ENCODE measurements at regions not wholly inside any gene's neighbourhood (a gene's known extent, or its start where the extent isn't known, plus 50 kb on each side); places are given as distances from the start of the nearest gene placed in this dataset.

DNA sequence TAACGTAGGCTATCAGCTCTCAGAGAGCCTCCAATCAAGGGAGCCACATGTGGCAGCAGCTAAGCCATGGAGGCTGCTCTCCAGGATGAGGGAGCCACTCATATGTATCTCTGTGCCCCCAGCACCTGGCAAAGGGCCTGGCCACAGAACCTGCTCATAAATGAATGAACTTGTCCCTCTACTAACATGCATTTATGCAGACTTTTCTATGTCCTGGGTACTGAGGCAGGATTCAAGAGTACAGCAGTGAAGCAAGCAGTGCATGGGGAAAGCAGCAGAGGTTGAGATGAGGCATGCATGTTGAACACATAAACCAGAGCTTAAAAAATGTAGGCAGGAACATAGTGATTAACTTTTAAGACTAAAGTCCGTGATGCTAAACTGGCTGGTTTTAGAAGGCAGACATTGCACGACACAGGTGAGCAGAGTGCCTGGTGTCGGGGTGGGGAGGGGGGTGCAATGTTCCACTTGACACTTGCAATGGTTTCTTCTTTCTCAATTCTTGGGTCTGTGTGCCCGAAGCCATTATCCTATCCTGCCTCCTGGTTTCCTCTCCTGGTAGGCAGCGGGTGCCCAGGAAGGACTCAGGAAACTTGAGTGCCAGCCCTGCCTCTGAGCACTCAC lies 142.8 kb upstream of the ALDH1B1 start:
- TF ChIP-seq CTCF (IDR thresholded peaks at IDR 0.05) (no peak), CHD4 (IDR thresholded peaks at IDR 0.05; ENCODE audit: borderline replicate concordance) (no peak), HOXB13 (CRISPR knock-in tag; IDR thresholded peaks at IDR 0.05; ENCODE audit: low read depth) (no peak), RAD21 (conservative IDR thresholded peaks at IDR 0.05 in 1 of 2, IDR thresholded peaks at IDR 0.05 in 1 of 2) (no peak), ESRRA (IDR thresholded peaks at IDR 0.05; ENCODE audit: borderline replicate concordance, low read length) (no peak), POLR2A (IDR thresholded peaks at IDR 0.05; ENCODE audit: low read length) (no peak), SMC3 (IDR thresholded peaks at IDR 0.05) (no peak), ZFP36 (IDR thresholded peaks at IDR 0.05; ENCODE audit: borderline replicate concordance, partially characterized antibody) (no peak), MAZ (IDR thresholded peaks at IDR 0.05; ENCODE audit: borderline replicate concordance, low read depth, low read length) (no peak)
- TF ChIP-seq, protein P1, sequence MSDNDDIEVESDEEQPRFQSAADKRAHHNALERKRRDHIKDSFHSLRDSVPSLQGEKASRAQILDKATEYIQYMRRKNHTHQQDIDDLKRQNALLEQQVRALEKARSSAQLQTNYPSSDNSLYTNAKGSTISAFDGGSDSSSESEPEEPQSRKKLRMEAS (IDR thresholded peaks at IDR 0.05) = no peak

All from A549 (cell line).